RCC 7860 (cell line): ENCODE measurements at regions not wholly inside any gene's neighbourhood (a gene's known extent, or its start where the extent isn't known, plus 50 kb on each side); places are given as distances from the start of the nearest gene placed in this dataset.

ENCODE experiments used
- DNase-seq: peaks from one replicate; pipeline ENCODE4 v3.0.0-alpha.2; 2015; ENCODE audit warnings: low spot score
- FAIRE-seq: peaks from 2 replicates; lab custom pipeline; 2012; peaks lifted over from hg19 to GRCh38; lab: Jason Lieb, UNC

DNA sequence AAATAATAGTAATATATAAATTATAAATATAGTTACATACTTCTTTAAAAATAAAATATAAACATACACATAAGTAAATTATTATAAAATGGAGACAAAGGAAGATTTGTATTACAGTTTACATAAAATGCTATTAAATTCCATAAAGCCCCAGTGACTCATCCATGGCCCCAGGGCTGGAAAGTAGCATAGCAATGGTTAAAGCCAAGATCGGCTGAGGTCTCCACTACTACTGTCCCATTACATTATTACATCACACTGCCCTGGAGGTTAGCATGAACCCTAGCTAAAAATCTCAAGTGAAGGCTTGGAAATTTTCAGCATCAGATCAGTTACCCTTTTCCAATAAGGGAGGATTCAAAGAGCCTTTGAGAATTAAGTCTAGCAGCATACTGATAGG is 936.2 kb downstream of the DSC3 start:
- FAIRE-seq (no peak), DNase-seq (no peak)

DNA sequence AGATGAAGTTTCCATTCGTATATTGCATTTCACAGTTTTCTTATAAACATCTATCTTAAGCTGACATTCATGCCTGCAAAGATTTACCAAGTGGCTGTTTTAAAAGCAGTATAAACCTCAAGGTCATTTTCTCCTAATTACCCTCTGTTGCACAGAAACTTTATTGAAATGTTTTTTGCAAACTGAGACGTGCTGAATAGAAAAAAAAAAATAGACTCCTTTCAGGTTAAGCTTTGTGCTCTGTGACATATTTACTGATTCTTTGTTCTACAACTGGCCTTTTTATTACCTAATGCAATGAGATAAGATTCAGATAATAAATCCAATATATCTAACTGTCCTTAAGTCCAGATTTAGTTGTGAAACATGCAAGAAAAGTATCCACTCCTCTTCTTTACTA is 938.7 kb downstream of the DSC3 start:
- DNase-seq, result no peak
- no peak for FAIRE-seq

DNA sequence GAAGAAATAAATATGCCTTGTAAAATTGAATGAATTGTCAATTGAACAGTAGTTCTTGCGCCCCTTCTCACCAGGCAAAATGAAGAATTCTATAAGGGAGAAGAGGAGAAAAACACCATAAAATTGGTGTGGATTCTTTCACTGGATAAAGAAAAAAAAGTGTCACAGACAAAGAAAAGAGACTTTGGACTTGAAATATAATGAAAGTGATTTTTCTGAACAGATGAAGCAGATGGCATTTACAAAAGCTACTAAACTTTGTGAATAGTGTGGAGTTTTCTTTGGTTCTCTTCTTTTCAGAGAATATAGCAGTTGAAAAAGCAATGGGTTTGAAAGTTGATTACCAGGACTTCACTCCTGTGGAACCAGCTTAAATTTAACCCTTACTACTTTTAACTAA is 945.7 kb downstream of the DSC3 start:
- FAIRE-seq (no peak), DNase-seq (no peak)

DNA sequence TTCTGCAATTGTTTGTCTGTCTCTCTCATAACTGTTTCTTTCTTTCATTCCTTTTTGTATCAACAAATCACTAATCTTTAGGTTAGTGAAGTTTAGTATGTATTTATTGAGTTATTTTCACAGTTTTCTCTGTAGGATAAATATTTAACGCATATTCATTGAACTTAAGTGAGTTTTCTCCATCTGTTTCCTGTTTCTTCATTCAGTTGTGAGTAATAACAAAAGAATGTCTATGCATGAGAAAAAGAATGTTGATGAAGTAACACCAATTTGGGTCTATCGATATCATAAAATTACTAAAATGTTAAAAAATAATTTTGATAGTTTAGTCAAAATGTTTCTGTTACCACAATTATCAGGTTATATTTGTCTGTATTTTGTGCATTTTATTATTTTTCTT is 948.0 kb downstream of the DSC3 start:
- FAIRE-seq (no peak), DNase-seq (no peak)

DNA sequence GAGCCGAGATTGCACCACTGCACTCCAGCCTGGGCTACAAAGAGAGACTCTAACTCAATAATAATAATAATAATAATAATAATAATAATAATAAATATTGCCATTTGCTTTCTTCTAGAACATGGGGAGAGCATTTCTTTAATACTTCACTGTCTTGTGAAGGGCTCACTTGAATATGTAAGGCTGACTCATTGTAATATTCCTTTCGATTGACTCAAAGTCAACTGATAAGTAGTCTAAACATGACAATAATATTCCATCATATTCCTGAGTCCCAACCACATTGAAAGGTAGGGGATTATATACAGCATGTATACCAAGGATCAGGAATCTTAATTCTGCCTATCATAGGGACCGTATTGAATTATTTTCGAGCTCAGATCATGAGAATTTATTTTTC is 949.2 kb downstream of the DSC3 start:
- DNase-seq (no peak), FAIRE-seq (no peak)

DNA sequence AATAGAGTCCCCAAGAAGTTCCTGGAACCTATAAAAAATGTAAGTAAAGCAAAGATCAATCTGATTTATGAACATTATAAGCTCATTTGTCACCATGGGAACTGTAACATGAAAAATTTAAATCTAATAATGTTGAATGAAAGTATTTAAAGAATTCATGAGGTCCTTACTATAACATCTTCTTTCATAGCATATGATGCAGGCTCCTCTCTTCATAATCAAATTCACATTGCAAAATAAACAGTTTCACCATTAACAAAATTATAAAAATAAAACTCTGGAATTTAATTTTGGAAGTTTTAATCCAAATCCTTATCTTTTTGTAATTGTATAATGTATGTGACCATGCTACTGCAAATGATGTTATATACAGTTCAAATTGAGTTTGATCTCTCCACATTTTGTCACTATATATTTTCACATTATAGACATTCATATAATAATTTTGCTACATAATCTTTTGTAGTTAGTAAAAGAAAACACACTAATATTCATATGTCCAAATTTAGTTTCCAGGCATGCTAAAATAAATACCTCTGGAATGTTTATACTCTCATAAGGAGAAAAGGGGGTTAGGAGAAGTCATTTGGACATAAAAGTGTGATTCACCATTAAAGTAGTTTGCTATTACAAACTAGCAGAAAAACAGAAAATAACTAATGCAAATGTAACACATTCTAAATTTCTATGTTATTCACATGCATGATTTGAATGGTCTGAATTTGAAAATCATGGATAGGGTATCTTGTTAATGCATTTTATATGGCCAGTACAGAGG is 954.1 kb downstream of the DSC3 start:
- no peak for DNase-seq
- no peak for FAIRE-seq

DNA sequence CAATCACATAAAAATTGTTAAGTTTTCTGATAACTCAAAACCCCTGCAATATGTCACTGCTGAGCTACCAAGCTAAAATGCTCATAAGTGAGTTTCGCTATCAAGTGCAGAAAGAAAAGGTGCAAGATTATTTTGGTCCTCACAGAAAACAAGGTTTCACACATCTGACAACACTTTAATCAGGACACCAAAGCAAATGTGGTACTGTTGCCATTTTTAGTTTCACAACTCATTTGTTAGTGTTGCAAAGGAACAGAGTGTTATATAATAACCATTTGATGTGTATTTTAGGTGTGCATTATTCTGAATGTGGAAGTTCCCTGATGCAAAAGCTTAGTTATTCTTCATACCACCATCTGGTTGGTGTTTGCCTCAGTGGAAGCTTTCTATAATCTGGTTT is 956.2 kb downstream of the DSC3 start:
- no peak for FAIRE-seq
- no peak for DNase-seq

DNA sequence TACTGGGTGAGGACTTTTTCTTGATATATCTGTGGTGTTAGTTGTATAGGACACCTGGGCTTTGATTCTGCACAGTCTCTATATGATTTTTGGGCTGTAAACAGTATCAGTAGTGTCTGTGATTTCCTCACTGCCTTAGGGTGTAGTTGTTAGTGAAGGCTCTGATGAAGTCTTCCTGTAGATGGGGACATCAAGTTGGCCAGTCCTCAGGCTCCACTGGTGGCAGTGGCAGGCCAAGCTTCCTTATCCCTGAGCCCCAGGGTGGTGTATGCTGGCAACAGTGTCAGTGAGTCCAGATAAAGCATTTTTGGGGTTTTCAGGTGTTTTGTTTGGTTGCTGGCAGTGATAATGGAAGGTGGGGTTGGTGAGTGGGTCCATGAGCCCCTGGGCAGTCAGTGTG is 961.4 kb downstream of the DSC3 start:
- FAIRE-seq (no peak), DNase-seq (no peak)

DNA sequence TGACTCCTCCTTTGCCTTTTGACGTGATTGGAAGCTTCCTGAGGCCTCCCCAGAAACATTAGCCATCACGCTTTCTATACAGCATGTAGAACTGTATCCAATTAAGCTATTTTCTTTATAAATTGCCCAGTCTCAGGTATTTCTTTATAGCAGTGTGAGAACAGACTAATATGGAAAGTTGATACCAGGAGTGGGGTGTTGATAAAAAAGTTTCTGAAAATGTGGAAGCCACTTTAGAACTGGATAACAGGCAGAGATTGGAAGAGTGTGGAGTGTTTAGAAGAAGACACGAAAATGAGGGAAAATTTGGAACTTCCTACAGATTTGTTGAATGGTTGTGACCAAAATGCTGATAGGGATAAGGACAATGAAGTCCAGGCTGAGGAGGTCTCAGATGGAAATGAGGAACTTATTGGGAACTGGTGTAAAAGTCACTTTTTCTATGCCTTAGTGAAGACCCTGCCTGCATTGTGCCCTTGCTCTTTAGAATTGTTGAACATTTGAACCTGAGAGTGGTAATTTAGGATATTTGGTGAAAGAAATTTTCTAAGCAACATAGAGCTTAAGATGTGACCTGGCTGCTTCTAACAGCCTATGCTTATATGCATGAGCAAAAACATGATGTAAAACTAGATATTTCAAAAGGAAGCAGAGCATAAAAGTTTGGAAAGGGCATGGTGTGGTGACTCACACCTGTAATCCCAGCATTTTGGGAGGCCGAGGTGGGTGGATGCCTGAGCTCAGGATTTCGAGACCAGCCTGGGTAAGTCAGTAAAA is 969.7 kb downstream of the DSC3 start:
- no peak for DNase-seq
- FAIRE-seq, result no peak

DNA sequence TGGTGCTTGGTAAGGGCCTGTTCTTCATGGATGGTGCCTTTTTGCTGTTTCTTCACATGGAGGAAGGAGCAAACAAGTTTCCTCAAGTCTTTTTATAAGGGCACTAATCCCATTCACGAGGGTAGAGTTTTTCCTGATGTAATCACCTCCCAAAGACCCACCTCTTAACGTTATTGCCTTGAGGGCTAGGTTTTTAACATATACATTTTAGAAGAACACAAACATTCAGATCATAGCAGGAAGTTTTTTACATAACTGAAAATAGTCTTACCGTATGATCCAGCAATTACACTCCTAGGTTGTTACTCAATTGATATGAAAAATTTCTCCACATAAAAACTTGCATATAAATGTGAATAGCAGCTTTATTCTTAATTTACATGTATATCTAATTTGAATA is 976.3 kb downstream of the DSC3 start:
- no peak for DNase-seq
- no peak for FAIRE-seq

DNA sequence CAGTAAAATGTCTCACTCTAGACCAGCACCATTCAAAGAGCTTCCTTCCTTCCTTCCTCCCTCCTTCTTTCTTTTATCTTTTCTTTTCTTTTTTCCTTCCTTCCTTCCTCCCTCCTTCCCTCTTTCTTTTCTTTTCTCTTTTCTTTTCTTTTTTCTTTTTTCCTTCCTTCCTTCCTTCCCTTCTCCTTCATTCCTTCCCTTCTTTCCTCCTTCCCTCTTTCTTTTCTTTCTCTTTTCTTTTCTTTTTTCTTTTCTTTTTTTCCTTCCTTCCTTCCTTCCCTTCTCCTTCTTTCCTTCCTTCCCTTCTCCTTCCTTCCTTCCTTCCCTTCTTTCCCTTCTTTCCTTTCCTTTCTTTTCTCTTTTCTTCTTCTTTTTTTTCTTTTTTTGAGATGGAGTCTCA is 985.1 kb downstream of the DSC3 start:
- FAIRE-seq, result no peak

DNA sequence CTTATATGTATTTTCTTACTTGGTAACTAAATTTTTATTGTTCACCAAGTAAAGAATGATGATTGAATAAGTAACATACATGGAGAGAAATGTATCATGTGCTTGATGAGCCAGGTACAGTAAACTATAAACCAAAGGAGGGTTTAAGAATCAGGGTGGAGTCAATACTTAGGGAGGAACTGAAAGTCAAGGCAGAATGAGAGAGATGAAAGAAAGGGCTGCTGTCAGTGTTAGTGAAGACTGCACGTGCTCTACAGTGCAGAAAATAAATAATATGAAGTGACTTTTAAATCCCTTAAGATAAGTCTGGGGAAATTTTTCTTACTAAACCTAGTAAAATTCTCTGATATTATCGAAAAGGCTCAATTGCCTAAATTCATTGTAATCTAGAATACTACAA is 986.0 kb downstream of the DSC3 start:
- FAIRE-seq (no peak), DNase-seq (no peak)

More for the DNA sequence above, 985.1 kb downstream of the DSC3 start:
- DNase-seq, result no peak

DNA sequence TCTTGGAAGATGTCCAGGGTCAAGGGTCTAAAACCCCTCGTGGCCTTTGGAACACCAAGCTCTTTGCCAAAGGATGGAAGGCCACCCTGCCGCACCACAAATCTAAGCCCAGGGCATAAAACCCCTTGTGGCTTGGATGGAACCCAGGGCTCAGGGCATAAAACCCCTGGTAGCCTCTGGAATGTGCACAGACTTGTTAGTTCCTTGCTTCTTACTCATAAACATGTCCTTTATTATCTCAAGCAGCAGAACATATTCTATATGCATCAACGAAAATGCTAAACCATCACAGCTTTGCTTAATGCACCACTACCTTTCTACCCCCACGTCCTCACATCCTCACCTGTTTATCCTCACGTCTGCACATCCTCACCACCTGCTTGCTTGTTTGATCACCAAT is 998.0 kb downstream of the DSC3 start:
- no peak for FAIRE-seq
- no peak for DNase-seq

DNA sequence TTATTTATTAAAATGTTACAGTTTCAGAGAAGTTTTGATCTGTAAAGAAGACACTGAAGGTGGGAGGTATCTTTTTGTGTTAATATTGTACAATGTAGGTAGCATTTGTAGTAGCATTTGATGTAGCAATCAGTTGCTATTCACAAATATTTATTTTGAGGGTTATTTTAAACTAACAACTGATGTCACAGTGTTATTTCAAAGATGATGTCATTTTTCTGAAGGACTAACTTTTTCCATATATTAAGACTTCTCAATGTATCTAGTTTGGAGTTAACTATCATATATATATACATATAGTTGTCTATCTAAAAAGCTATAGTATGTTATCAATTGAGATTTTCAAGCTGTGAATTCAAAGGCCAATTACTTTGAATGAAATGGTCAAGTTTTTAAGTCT is 1003.3 kb downstream of the DSC3 start:
- FAIRE-seq (no peak), DNase-seq (no peak)

DNA sequence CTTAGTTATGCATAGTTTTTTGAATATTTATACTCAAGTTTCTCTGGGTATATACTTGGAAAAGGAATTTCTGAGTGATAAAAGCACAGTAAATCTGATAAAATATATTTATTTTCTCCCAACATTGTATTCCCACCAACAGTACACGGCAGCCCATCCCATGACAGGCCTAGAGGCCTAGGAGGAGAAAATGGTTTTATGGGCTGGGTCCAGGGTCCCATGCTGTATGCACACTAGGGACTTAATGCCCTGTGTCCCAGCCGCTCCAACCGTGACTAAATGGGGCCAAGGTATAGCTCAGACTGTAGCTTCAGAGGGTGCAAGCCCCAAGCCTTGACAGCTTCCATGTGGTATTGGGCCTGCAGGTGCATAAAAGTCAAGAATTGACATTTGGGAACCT is 1007.7 kb downstream of the DSC3 start:
- FAIRE-seq (no peak), DNase-seq (no peak)

DNA sequence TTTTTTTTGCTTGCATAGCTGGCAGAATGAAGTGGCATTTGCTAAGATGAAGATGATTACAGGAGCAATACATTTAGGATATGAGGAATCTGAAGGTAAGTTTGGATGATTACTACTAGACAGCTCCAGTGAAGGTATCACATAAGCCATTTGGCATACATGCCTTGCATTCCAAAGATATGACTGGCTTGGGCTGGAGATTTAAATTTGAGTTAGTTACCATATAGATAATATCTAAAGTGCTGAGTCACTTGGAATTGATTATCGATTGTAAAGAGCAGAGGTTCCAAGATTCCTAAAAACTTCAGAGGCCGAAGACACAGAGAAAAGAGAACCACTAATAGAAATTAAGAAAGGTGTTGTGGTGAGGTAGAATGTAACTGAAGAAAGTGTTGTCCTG is 1026.4 kb downstream of the DSC3 start:
- FAIRE-seq, result no peak
- no peak for DNase-seq

DNA sequence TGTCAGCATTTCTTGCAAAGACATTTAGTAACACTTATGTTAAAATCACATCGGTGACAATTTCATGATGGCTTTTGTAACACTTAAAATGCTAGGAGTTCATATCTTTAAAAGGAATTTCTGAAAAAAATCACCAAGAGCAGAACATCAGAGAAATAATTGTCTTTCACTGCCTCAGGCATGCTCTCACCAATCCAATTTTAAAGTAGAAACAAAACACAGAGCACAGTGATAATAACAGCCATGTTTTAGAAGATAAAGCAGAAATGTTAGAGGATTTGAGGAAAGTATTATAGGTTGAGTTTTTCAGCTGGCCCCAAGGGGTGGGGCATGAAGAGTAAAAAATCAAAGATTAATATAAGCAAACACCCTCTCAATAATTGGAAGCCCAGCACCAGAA is 1037.6 kb downstream of the DSC3 start:
- FAIRE-seq (no peak), DNase-seq (no peak)

DNA sequence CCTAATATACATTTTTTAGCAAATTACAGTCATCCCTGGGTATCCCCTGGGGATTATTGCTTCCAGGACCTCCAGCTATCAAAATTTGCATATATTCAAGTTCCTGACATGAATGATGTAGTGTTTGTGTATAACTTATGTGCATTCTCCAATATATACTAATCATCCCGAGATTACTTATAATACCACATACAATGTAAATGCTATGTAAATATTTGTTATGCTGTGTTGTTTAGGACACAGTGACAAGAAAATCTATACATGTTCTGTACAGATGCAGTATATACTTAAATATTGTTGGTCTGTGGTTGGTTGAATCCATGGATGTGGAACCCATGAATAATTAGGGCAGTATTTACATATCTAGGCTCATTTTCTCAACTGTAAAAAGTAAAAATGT is 1060.3 kb downstream of the DSC3 start:
- FAIRE-seq (no peak), DNase-seq (no peak)

DNA sequence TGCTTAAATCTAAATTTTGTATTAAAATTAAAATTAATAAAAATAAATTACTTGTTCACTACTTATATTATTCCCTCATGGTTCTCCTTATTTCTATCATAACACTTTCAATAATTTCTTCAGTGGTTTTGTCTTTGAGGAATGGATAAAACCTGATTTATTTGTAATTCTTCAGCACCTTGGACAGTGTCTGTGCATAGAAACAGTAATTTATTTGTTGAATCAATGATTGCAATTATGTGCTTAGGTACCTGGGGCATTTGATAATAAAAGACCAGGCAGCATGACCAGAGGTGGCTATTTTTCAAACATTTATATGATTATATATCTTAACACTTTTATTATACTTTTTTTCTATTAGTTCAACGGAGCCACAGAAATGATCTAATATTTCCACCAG is 1062.7 kb downstream of the DSC3 start:
- FAIRE-seq (no peak), DNase-seq (no peak)

DNA sequence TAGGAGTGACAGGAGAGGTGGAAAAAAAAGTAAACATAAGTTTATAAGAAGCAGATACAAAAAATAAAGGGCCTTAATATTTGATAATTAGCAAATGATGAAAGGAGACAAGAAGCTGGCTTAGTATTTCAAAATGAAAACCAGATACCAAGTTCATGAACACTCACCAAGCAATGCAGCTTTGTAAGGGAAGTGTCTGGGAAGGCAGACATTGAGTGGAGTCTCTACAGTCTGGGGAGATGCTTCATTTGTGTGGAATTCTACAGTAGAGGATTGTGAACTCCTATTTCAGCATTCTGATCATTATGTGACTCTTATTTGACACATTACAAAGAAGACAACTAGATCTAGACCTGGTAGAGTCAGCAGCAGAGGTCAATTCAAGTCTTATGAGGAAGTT is 1072.7 kb downstream of the DSC3 start:
- no peak for FAIRE-seq
- DNase-seq, result no peak

DNA sequence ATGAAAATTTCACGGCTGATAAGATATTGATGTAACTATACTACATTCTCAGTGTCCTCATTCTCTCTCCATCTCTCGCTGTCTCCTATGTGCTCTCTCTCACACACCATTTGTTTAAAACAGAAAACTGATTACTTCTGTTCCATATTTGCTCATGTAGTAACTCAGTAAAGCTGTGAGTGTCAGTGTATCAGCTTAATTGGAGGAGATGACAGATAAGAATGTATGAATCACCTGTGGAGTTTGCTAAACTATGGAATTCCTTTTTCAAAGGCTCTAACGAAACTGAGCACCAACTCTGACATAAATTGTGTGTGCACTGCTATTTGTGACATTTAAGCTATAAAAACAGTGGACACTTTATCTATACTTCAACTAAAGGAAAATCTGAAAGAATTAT is 1080.0 kb downstream of the DSC3 start:
- FAIRE-seq (no peak), DNase-seq (no peak)

DNA sequence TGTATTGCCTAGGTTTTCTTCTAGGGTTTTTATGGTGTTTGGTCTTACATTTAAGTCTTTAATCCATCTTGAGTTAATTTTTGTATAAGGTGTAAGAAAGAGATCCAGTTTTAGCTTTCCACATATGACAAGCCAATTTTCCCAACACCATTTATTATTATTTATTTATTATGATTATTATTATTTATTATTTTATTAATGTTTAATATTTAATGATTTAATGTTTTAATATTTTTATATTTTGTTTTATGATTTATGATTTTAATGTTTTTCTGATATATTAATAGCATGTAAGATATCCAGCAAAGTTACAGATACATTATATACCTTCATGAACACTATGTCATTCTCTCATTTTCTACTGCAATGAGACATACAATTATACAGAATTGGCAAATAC is 1082.0 kb downstream of the DSC3 start:
- no peak for FAIRE-seq

DNA sequence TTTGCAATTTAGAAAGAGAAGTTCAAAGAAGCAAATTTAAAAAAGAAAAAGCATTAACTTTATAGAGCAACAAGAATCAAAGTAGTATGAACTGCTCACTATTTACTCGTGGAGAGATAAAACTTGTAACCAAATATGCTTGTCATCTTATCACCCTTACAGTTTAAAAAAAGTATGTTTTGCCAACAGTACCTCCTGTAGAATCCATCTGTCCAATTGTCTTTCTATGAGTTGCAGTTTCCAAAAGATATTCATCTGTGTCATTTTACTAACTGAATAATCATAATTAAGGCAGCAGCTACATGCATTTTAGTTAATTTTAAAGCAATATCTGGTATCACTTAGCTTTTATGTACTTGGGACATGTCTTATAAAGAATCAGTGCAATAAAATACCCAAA is 1112.3 kb downstream of the DSC3 start:
- DNase-seq (no peak), FAIRE-seq (no peak)

More for the DNA sequence above, 1082.0 kb downstream of the DSC3 start:
- no peak for DNase-seq
